Neural progenitor cell (in vitro differentiated cells): ENCODE measurements at regions not wholly inside any gene's neighbourhood (a gene's known extent, or its start where the extent isn't known, plus 50 kb on each side); places are given as distances from the start of the nearest gene placed in this dataset.
"Not testable (repeated sequence)": the region's sequence is repeated elsewhere in the genome, so short reads cannot be mapped to it uniquely, and the experiment has no call there.

Experiments
- DNase-seq: peaks from one replicate; pipeline ENCODE4 v3.0.0-alpha.2; 2016; ENCODE audit warnings: low spot score
- H2AFZ ChIP-seq: fragments of 200-600 bp; sonication (generic); replicated peaks from 2 replicates; pipeline ENCODE4 v1.6.1; 2016; ENCODE audit warnings: antibody characterized with exemption
- H3F3A ChIP-seq: fragments of 200-600 bp; sonication (generic); 2 replicates; pipeline ENCODE4 v1.6.1; 2016; ENCODE audit warnings: antibody characterized with exemption, low read depth
- H3K27ac ChIP-seq: fragments of 200-600 bp; sonication (generic); 2 replicates; pipeline ENCODE4 v1.5.1; 2016; ENCODE audit warnings: mild to moderate bottlenecking
- H3K27me3 ChIP-seq: fragments of 200-600 bp; sonication (generic); 2 replicates; pipeline ENCODE4 v1.6.1; 2016; ENCODE audit warnings: mild to moderate bottlenecking, moderate library complexity
- H3K36me3 ChIP-seq: fragments of 200-600 bp; sonication (generic); 2 replicates; pipeline ENCODE4 v1.5.1; 2016
- H3K4me1 ChIP-seq: fragments of 200-600 bp; sonication (generic); 2 replicates; pipeline ENCODE4 v1.6.1; 2016; ENCODE audit warnings: mixed run types
- H3K4me2 ChIP-seq: fragments of 200-600 bp; sonication (generic); 2 replicates; pipeline ENCODE4 v1.6.1; 2016
- H3K4me3 ChIP-seq: fragments of 200-600 bp; sonication (generic); 2 replicates; pipeline ENCODE4 v1.5.1; 2016
- H3K79me2 ChIP-seq: fragments of 200-600 bp; sonication (generic); 2 replicates; pipeline ENCODE4 v1.6.1; 2016; ENCODE audit warnings: low read depth
- H3K9ac ChIP-seq: fragments of 200-600 bp; sonication (generic); 2 replicates; pipeline ENCODE4 v1.6.1; 2016
- H3K9me3 ChIP-seq: fragments of 200-600 bp; sonication (generic); 2 replicates; pipeline ENCODE4 v1.5.1; 2016; ENCODE audit warnings: low read depth
- H4K20me1 ChIP-seq: fragments of 200-600 bp; sonication (generic); 2 replicates; pipeline ENCODE4 v1.6.1; 2016; ENCODE audit warnings: low read depth
- H3K27ac Mint-ChIP-seq: 3 replicates; pipeline ENCODE4 v1.8.0; 2021; ENCODE audit warnings: mixed read lengths
- H3K27me3 Mint-ChIP-seq: 2 replicates; pipeline ENCODE4 v1.8.0; 2022; ENCODE audit warnings: low read depth, mild to moderate bottlenecking, inconsistent platforms, moderate library complexity, mixed read lengths; ENCODE audit not compliant: insufficient read depth
- H3K36me3 Mint-ChIP-seq: 3 replicates; pipeline ENCODE4 v1.8.0; 2021; ENCODE audit warnings: mixed read lengths
- H3K4me1 Mint-ChIP-seq: 3 replicates; pipeline ENCODE4 v1.8.0; 2021; ENCODE audit warnings: mixed read lengths
- H3K4me3 Mint-ChIP-seq: 3 replicates; pipeline ENCODE4 v1.8.0; 2021; ENCODE audit warnings: mild to moderate bottlenecking, moderate library complexity, mixed read lengths
- H3K9me3 Mint-ChIP-seq: 3 replicates; pipeline ENCODE4 v1.8.0; 2020; ENCODE audit warnings: mixed read lengths
- CTCF ChIP-seq: fragments of 200-600 bp; sonication (generic); IDR thresholded peaks from 2 replicates; pipeline ENCODE4 v1.5.1; 2017; ENCODE audit warnings: antibody characterized with exemption, mild to moderate bottlenecking
- EZH2 ChIP-seq: fragments of 200-600 bp; sonication (generic); IDR thresholded peaks from 2 replicates; pipeline ENCODE4 v1.6.1; 2017; ENCODE audit warnings: antibody characterized with exemption, mild to moderate bottlenecking, moderate library complexity
- EZH2phosphoT487 ChIP-seq: fragments of 200-600 bp; sonication (generic); IDR thresholded peaks from 2 replicates; pipeline ENCODE4 v1.6.1; 2017; ENCODE audit warnings: antibody characterized with exemption

DNA sequence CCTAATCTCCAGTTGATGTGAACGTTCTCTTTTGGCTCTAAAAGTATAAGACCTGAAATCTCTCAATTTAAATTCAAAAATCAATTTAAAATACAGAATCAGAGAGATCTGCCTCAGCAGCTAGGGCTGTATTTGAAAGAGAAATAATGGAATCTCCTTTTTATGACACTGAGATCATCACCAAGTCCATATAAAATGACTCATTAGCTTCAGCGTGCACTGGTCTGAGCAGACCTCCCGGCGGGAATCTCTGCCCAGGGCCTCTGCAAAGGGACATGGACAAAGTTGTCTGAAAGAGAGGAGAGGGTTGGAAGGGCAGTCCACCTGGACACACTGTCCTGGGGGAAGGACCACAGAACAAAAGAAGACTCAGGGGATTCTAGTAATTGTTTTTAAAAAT lies 855.6 kb downstream of the EFNB2 start:
- H2AFZ ChIP-seq = no peak overlapping the region
- no peaks in the 10 kb centered on the region for H3K9me3 ChIP-seq
- H3F3A ChIP-seq = no peaks in the 10 kb centered on the region
- no peaks in the 10 kb centered on the region for H3K4me1 ChIP-seq
- H3K27me3 ChIP-seq = no peaks in the 10 kb centered on the region
- Mint-ChIP-seq H3K36me3 (no peaks in the 10 kb centered on the region), H3K4me3 (no peak overlapping the region), H3K9me3 (peaks cover 6% of the 10 kb centered on the region), H3K27me3 (no peaks in the 10 kb centered on the region), H3K27ac (no peak overlapping the region), H3K4me1 (no peaks in the 10 kb centered on the region)
- DNase-seq = no peak
- no peaks in the 10 kb centered on the region for H3K79me2 ChIP-seq
- H3K9ac ChIP-seq = no peak overlapping the region
- no peak overlapping the region for H3K4me3 ChIP-seq
- no peaks in the 10 kb centered on the region for H3K36me3 ChIP-seq
- TF ChIP-seq CTCF (no peak), EZH2 (no peak)
- no peak overlapping the region for H3K4me2 ChIP-seq
- no peaks in the 10 kb centered on the region for H4K20me1 ChIP-seq
- no peak overlapping the region for H3K27ac ChIP-seq

GRCh38 chr13:105678072-105678471 lies 857.4 kb downstream of the EFNB2 start:
- no peak overlapping the region for H3K27ac Mint-ChIP-seq

GRCh38 chr13:105672881-105673280 lies 862.6 kb downstream of the EFNB2 start:
- no peaks in the 10 kb centered on the region for H3K27me3 Mint-ChIP-seq
- H3K4me3 ChIP-seq = no peak overlapping the region
- no peaks in the 10 kb centered on the region for H3K4me1 Mint-ChIP-seq
- H3F3A ChIP-seq = no peaks in the 10 kb centered on the region
- H4K20me1 ChIP-seq = no peaks in the 10 kb centered on the region
- no peak overlapping the region for H3K27ac Mint-ChIP-seq
- no peaks in the 10 kb centered on the region for H3K4me1 ChIP-seq
- H3K4me3 Mint-ChIP-seq = no peak overlapping the region
- TF ChIP-seq EZH2phosphoT487 (no peak), EZH2 (no peak), CTCF (no peak)
- H3K27me3 ChIP-seq = no peaks in the 10 kb centered on the region
- no peak overlapping the region for H3K4me2 ChIP-seq
- no peak overlapping the region for H2AFZ ChIP-seq
- no peaks in the 10 kb centered on the region for H3K9me3 ChIP-seq
- no peaks in the 10 kb centered on the region for H3K36me3 Mint-ChIP-seq
- H3K36me3 ChIP-seq = no peaks in the 10 kb centered on the region
- no peaks in the 10 kb centered on the region for H3K79me2 ChIP-seq
- no peak for DNase-seq
- no peak overlapping the region for H3K27ac ChIP-seq
- no peaks in the 10 kb centered on the region for H3K9me3 Mint-ChIP-seq
- no peak overlapping the region for H3K9ac ChIP-seq

More at GRCh38 chr13:105678072-105678471, 857.4 kb downstream of the EFNB2 start:
- Histone ChIP-seq H3K79me2 (no peaks in the 10 kb centered on the region), H3K4me1 (no peaks in the 10 kb centered on the region), H4K20me1 (no peaks in the 10 kb centered on the region), H2AFZ (no peak overlapping the region), H3K36me3 (no peaks in the 10 kb centered on the region), H3F3A (no peaks in the 10 kb centered on the region), H3K27me3 (no peaks in the 10 kb centered on the region), H3K4me3 (no peak overlapping the region), H3K9me3 (no peaks in the 10 kb centered on the region), H3K9ac (no peak overlapping the region), H3K27ac (no peak overlapping the region), H3K4me2 (no peak overlapping the region)
- Mint-ChIP-seq H3K4me3 (no peak overlapping the region), H3K4me1 (no peaks in the 10 kb centered on the region), H3K27me3 (no peaks in the 10 kb centered on the region), H3K9me3 (peaks cover 6% of the 10 kb centered on the region), H3K36me3 (no peaks in the 10 kb centered on the region)
- TF ChIP-seq CTCF (no peak), EZH2phosphoT487 (no peak), EZH2 (no peak)
- no peak for DNase-seq

- H3K9me3 ChIP-seq, H3K4me1 Mint-ChIP-seq, H3F3A ChIP-seq, H3K36me3 Mint-ChIP-seq, H2AFZ ChIP-seq, H3K27me3 Mint-ChIP-seq, H3K4me1 ChIP-seq, H3K27ac Mint-ChIP-seq, H3K9me3 Mint-ChIP-seq, H3K9ac ChIP-seq, H4K20me1 ChIP-seq, H3K4me3 Mint-ChIP-seq, H3K4me3 ChIP-seq, H3K4me2 ChIP-seq, DNase-seq, H3K79me2 ChIP-seq, H3K27ac ChIP-seq, H3K27me3 ChIP-seq, H3K36me3 ChIP-seq: not testable (repeated sequence)
Observed at GRCh38 chr13:105671131-105671530, 864.3 kb downstream of the EFNB2 start.
